ENCODE measurements at regions not wholly inside any gene's neighbourhood (a gene's known extent, or its start where the extent isn't known, plus 50 kb on each side); places are given as distances from the start of the nearest gene placed in this dataset.
"Not testable (repeated sequence)": the region's sequence is repeated elsewhere in the genome, so short reads cannot be mapped to it uniquely, and the experiment has no call there.

GRCh38 chr6:10343320-10343719, 71.6 kb downstream of the TFAP2A start:
- no peak for DNase-seq

- DNase-seq: no peak
Observed at GRCh38 chr6:10341605-10342004, 73.3 kb downstream of the TFAP2A start.

- no peak for DNase-seq
Observed at GRCh38 chr6:10338151-10338550, 76.7 kb downstream of the TFAP2A start.

GRCh38 chr6:10337376-10337775, 77.5 kb downstream of the TFAP2A start:
- not testable (repeated sequence) for DNase-seq

GRCh38 chr6:10332111-10332510, 82.8 kb downstream of the TFAP2A start:
- no peak for DNase-seq

GRCh38 chr6:10331334-10331968, 83.4 kb downstream of the TFAP2A start:
- no peak for DNase-seq

- DNase-seq: no peak
Observed at GRCh38 chr6:10330515-10330914, 84.4 kb downstream of the TFAP2A start.

- DNase-seq: no peak
Observed at GRCh38 chr6:10323018-10323417, 91.9 kb downstream of the TFAP2A start.

GRCh38 chr6:10320291-10320690, 94.6 kb downstream of the TFAP2A start:
- DNase-seq: no peak

- no peak for DNase-seq
Observed at GRCh38 chr6:10316373-10316721, 98.5 kb downstream of the TFAP2A start.

GRCh38 chr6:10315658-10316372, 99.1 kb downstream of the TFAP2A start:
- DNase-seq: no peak

- DNase-seq: no peak
Observed at GRCh38 chr6:10315034-10315433, 99.8 kb downstream of the TFAP2A start.

GRCh38 chr6:10314163-10314955, 100.5 kb downstream of the TFAP2A start:
- DNase-seq: no peak

- DNase-seq: no peak
Observed at GRCh38 chr6:10313799-10314162, 101.1 kb downstream of the TFAP2A start.

GRCh38 chr6:10312445-10312844, 102.4 kb downstream of the TFAP2A start:
- no peak for DNase-seq

- not testable (repeated sequence) for DNase-seq
Observed at GRCh38 chr6:10311546-10312405, 103.1 kb downstream of the TFAP2A start.

GRCh38 chr6:10310826-10311225, 104.0 kb downstream of the TFAP2A start:
- DNase-seq: no peak

- DNase-seq: no peak
Observed at GRCh38 chr6:10310330-10310653, 104.6 kb downstream of the TFAP2A start.

GRCh38 chr6:10309457-10310329, 105.2 kb downstream of the TFAP2A start:
- no peak for DNase-seq

GRCh38 chr6:10307476-10307875, 107.4 kb downstream of the TFAP2A start:
- no peak for DNase-seq

GRCh38 chr6:10307028-10307427, 107.8 kb downstream of the TFAP2A start:
- DNase-seq: no peak

- no peak for DNase-seq
Observed at GRCh38 chr6:10305790-10306415, 109.0 kb downstream of the TFAP2A start.
